Vagina (tissue), 2 donors: ENCODE measurements at regions not wholly inside any gene's neighbourhood (a gene's known extent, or its start where the extent isn't known, plus 50 kb on each side); places are given as distances from the start of the nearest gene placed in this dataset.

ENCODE experiments used
- CTCF ChIP-seq, 3 experiments: fragments of 450-650 bp in 2 of 3; fragments of 200-600 bp in 1 of 3; sonication (generic) in 1 of 3; IDR thresholded peaks; one replicate each; pipeline ENCODE4 v1.5.1; 2017 to 2019; ENCODE audit warnings: antibody characterized with exemption in 3 of 3, mild to moderate bottlenecking in 2 of 3, moderate library complexity in 2 of 3
- POLR2A ChIP-seq, 2 donors: fragments of 450-650 bp; IDR thresholded peaks; one replicate each; pipeline ENCODE4 v1.6.1; 2017; ENCODE audit warnings: antibody characterized with exemption in 2 of 2, mild to moderate bottlenecking in 2 of 2, moderate library complexity in 2 of 2
- POLR2AphosphoS5 ChIP-seq, 2 donors: sonication (generic); formaldehyde crosslinking; IDR thresholded peaks; one replicate each; pipeline ENCODE4 v1.9.0; 2017; ENCODE audit warnings: antibody characterized with exemption in 2 of 2, mild to moderate bottlenecking in 2 of 2, low read depth in 1 of 2; ENCODE audit not compliant: insufficient read depth in 1 of 2

DNA sequence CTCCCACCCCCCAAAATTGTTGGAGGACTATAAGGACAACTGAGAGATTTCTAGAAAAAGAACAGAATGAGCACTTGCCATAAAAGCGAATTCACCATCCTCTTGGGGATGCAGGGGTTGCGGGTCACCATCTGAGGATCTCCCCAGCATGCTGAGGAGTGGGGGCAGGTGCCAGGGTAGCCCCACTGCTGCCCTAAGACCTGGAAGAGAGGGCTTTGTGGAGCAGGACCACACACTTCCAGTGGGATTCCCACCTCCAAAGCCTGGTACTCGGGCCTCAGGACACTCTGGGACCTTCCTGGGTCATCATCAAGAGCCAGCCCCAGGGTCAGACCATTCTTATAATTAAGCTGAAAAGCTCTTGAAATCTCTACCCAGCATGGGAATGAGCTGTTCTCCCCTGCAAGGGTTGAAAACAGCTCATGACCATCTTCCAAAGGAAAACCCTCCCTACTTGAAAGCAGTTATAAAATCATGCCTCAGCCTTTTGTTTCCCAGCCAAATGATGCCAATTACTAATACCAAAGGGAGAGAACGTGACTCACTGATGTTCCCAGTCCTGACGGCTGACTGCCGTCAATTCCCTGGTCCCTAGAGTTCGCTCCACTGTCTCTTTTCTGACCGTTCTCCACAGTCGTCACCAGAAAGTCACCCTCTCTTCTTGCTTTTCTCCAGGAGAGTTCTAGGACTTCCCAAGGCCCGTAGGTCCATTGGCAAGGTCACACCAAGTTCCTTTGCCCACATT is 76.8 kb upstream of the CREB3L1 start:
- TF ChIP-seq CTCF (IDR thresholded peaks at IDR 0.05), result no peak
- no peak for TF ChIP-seq POLR2A (IDR thresholded peaks at IDR 0.05)
- no peak for TF ChIP-seq POLR2AphosphoS5 (IDR thresholded peaks at IDR 0.05; ENCODE audit: insufficient read depth in 1 of 2, low read depth in 1 of 2)
